Transverse colon (tissue), 4 donors: ENCODE measurements at regions not wholly inside any gene's neighbourhood (a gene's known extent, or its start where the extent isn't known, plus 50 kb on each side); places are given as distances from the start of the nearest gene placed in this dataset.

ENCODE experiments used
- DNase-seq: peaks from one replicate; pipeline ENCODE4 v3.0.0-alpha.2; 2019
- H3K27ac ChIP-seq, 4 donors: fragments of 200-600 bp; sonication (generic); 2 replicates each; pipeline ENCODE4 v1.5.1; 2016 to 2018; ENCODE audit warnings: inconsistent platforms in 4 of 4
- H3K27me3 ChIP-seq: fragments of 200-600 bp; sonication (generic); 2 replicates; pipeline ENCODE4 v1.5.1; 2017; ENCODE audit warnings: inconsistent platforms
- H3K36me3 ChIP-seq, 4 donors: fragments of 200-600 bp; sonication (generic); 2 replicates each; pipeline ENCODE4 v1.5.1; 2017 to 2019; ENCODE audit warnings: inconsistent platforms in 4 of 4
- H3K4me1 ChIP-seq, 4 donors: fragments of 200-600 bp; sonication (generic); 2 replicates each; pipeline ENCODE4 v1.5.1; 2017 to 2020; ENCODE audit warnings: inconsistent platforms in 4 of 4
- H3K4me3 ChIP-seq, 4 donors: fragments of 200-600 bp; sonication (generic); 1 replicate in 1 of 4; 2 replicates in 3 of 4; pipeline versions ENCODE4 v1.5.1 to v1.6.1; 2017 to 2019; ENCODE audit warnings: inconsistent platforms in 4 of 4
- H3K9me3 ChIP-seq, 2 donors: fragments of 200-600 bp; sonication (generic); 2 replicates each; pipeline ENCODE4 v1.5.1; 2017 to 2019; ENCODE audit warnings: inconsistent platforms in 2 of 2
- EP300 ChIP-seq: sonication (generic); formaldehyde crosslinking; IDR thresholded peaks from one replicate; pipeline ENCODE4 v1.6.1; 2017; ENCODE audit warnings: antibody characterized with exemption, low read depth
- POLR2A ChIP-seq: fragments of 450-650 bp; IDR thresholded peaks from one replicate; pipeline ENCODE4 v1.6.1; 2016; ENCODE audit warnings: antibody characterized with exemption, mild to moderate bottlenecking, moderate library complexity
- POLR2AphosphoS5 ChIP-seq, 3 donors: sonication (generic); formaldehyde crosslinking; IDR thresholded peaks; one replicate each; pipeline ENCODE4 v1.6.1; 2016; ENCODE audit warnings: antibody characterized with exemption in 3 of 3
- WGBS, 2 donors: methylation state at CpG; one replicate each; pipeline ENCODE4 v1.1.5; 2018; ENCODE audit warnings: low coverage in 1 of 2; 5-methylcytosine and 5-hydroxymethylcytosine counted together
- in situ Hi-C, 4 donors: fragments of 200-750 bp; cut with MboI; loops; one replicate each; pipeline versions ENCODE4 v1.15.0 to v1.15.1; 2017; ENCODE audit warnings: low sequenced_read_pairs in 3 of 4, low pct_ligation_motif_present in 1 of 4, low pct_unique_long_range_greater_than_20kb in 1 of 4
- intact Hi-C: fragments of 100-400 bp; cut with DNase I; formaldehyde crosslinking; loops from one replicate; pipeline ENCODE4 v1.15.1; 2023; ENCODE audit warnings: low total_unique reads
- TF ChIP-seq, protein P1 (sequence below), 5 experiments: fragments of 200-600 bp in 3 of 5; fragments of 450-650 bp in 2 of 5; sonication (generic) in 3 of 5; IDR thresholded peaks; 1 replicate in 2 of 5; 2 replicates in 3 of 5; pipeline ENCODE4 v1.5.1; 2016 to 2017; ENCODE audit warnings: antibody characterized with exemption in 5 of 5, inconsistent platforms in 3 of 5, mild to moderate bottlenecking in 2 of 5, moderate library complexity in 1 of 5

DNA sequence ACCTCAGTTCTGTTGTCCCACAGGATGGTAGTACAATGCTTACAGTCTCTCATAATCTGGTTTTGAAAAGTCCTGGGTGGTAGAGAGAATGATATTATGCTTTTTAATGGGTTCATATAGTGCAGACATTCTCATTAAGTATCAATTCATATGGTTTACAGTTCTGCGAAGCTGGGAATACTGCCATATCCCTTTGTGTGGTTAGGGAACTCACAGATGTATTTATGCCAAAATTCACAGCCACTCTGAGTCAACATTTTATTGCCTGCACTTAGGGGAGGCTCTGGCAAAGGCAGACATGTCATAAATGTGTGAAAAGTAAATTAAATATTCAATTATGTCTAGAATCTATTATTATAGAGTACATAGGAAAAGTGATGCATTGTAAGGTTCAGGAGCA lies 808.2 kb downstream of the SUCLG1 start:
- H3K27me3 ChIP-seq, result no peaks in the 10 kb centered on the region
- DNase-seq, result no peak
- TF ChIP-seq EP300 (no peak), POLR2AphosphoS5 (IDR thresholded peaks at IDR 0.05) (no peak), POLR2A (no peak)
- TF ChIP-seq, protein P1, sequence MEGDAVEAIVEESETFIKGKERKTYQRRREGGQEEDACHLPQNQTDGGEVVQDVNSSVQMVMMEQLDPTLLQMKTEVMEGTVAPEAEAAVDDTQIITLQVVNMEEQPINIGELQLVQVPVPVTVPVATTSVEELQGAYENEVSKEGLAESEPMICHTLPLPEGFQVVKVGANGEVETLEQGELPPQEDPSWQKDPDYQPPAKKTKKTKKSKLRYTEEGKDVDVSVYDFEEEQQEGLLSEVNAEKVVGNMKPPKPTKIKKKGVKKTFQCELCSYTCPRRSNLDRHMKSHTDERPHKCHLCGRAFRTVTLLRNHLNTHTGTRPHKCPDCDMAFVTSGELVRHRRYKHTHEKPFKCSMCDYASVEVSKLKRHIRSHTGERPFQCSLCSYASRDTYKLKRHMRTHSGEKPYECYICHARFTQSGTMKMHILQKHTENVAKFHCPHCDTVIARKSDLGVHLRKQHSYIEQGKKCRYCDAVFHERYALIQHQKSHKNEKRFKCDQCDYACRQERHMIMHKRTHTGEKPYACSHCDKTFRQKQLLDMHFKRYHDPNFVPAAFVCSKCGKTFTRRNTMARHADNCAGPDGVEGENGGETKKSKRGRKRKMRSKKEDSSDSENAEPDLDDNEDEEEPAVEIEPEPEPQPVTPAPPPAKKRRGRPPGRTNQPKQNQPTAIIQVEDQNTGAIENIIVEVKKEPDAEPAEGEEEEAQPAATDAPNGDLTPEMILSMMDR (IDR thresholded peaks at IDR 0.05), result no peak
- intact Hi-C loops (no loop called here), in situ Hi-C loops (no loop called here)
- H3K4me3 ChIP-seq, result no peak overlapping the region
- H3K36me3 ChIP-seq, result no peaks in the 10 kb centered on the region
- no peak overlapping the region for H3K27ac ChIP-seq
- no peaks in the 10 kb centered on the region for H3K9me3 ChIP-seq
- peaks cover 0 to 7% (median 3%) of the 10 kb centered on the region in 4 donors for H3K4me1 ChIP-seq
- 42 to 50% methylated on average over 1 of the region's 1 CpG for WGBS, 2 donors

- no peak overlapping the region for H3K27ac ChIP-seq
- WGBS, 2 donors, result 36 to 58% methylated on average over 2 of the region's 2 CpGs
- DNase-seq, result no peak
- H3K27me3 ChIP-seq, result no peaks in the 10 kb centered on the region
- H3K9me3 ChIP-seq, result no peaks in the 10 kb centered on the region
- peaks cover 0 to 7% (median 3%) of the 10 kb centered on the region in 4 donors for H3K4me1 ChIP-seq
- intact Hi-C loops (no loop called here), in situ Hi-C loops (no loop called here)
- H3K4me3 ChIP-seq, result no peak overlapping the region
- TF ChIP-seq EP300, result no peak
- TF ChIP-seq, protein P1 (IDR thresholded peaks at IDR 0.05), result no peak
- TF ChIP-seq POLR2A, result no peak
- no peak for TF ChIP-seq POLR2AphosphoS5 (IDR thresholded peaks at IDR 0.05)
- H3K36me3 ChIP-seq, result no peaks in the 10 kb centered on the region
These were observed 808.9 kb downstream of the SUCLG1 start for GRCh38 chr2:83650161-83650560.

- TF ChIP-seq, protein P1 (IDR thresholded peaks at IDR 0.05), result no peak
- no peak for TF ChIP-seq POLR2AphosphoS5 (IDR thresholded peaks at IDR 0.05)
- TF ChIP-seq EP300, result no peak
- no peak for TF ChIP-seq POLR2A
- Histone ChIP-seq H3K36me3 (no peaks in the 10 kb centered on the region), H3K27ac (no peak overlapping the region), H3K4me1 (no peaks in the 10 kb centered on the region), H3K4me3 (no peak overlapping the region), H3K27me3 (no peaks in the 10 kb centered on the region), H3K9me3 (no peaks in the 10 kb centered on the region)
- DNase-seq, result no peak
- in situ Hi-C loops, result no loop called here
- intact Hi-C loops, result no loop called here
These were observed 818.6 kb downstream of the SUCLG1 start for GRCh38 chr2:83640506-83640905.

- Histone ChIP-seq H3K4me1 (no peaks in the 10 kb centered on the region), H3K9me3 (no peaks in the 10 kb centered on the region), H3K4me3 (no peak overlapping the region), H3K36me3 (no peaks in the 10 kb centered on the region), H3K27ac (no peak overlapping the region), H3K27me3 (no peaks in the 10 kb centered on the region)
- DNase-seq, result no peak
- 44 to 70% methylated on average over 2 of the region's 2 CpGs for WGBS, 2 donors
- in situ Hi-C loops, result no loop called here
- TF ChIP-seq POLR2AphosphoS5 (IDR thresholded peaks at IDR 0.05) (no peak), EP300 (no peak), POLR2A (no peak)
- TF ChIP-seq, protein P1 (IDR thresholded peaks at IDR 0.05), result no peak
- intact Hi-C loops, result no loop called here
These were observed 825.7 kb downstream of the SUCLG1 start for GRCh38 chr2:83633423-83633822.
